ENCODE measurements at regions not wholly inside any gene's neighbourhood (a gene's known extent, or its start where the extent isn't known, plus 50 kb on each side); places are given as distances from the start of the nearest gene placed in this dataset.

DNA sequence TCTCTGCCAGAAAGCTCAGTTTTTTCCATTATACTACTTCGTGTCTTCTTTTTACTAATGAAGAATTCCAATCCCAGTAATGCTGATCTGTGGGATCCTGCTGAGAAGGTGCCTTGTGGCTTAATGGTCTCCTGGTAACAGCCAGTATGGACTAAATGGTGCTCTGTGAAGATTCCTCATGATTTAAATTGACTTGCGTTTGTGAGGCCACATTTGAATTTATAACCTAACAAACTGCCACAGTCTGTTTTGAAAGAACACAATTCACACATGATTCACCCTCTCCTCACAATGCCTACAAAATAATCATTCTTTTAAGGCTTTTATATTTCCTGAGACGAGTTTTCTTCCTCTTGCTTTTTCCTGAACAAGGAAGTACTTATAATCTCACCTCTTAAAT is 140.0 kb downstream of the MBL2 start:
- H3K4me3 ChIP-seq, result no peak overlapping the region
- no peak overlapping the region for H3K27ac ChIP-seq
- intact Hi-C loops (cut with DNase I), result no loop called here
- no peaks in the 10 kb centered on the region for H3K27me3 ChIP-seq
- TF ChIP-seq POLR2A (IDR thresholded peaks at IDR 0.05), result no peak
- no peak for TF ChIP-seq CTCF (IDR thresholded peaks at IDR 0.05)
- WGBS, 4 donors, result 49 to 55% (median 54%) methylated on average over 3 of the region's 3 CpGs
- DNase-seq, result no peak
- no peaks in the 10 kb centered on the region for H3K4me1 ChIP-seq
- H3K36me3 ChIP-seq, result no peaks in the 10 kb centered on the region
- peaks cover 0 to 6% (median 0%) of the 10 kb centered on the region in 12 donors for H3K9me3 ChIP-seq
- ATAC-seq, result no peak

- 79 to 88% (median 85%) methylated on average over 2 of the region's 2 CpGs for WGBS, 4 donors
These were observed 139.3 kb downstream of the MBL2 start for GRCh38 chr10:52633266-52633665.

GRCh38 chr10:52635651-52636050 is 136.9 kb downstream of the MBL2 start:
- WGBS, 4 donors, result 87 to 91% (median 88%) methylated on average over 1 of the region's 1 CpG
- Histone ChIP-seq H3K27me3 (no peaks in the 10 kb centered on the region), H3K4me1 (no peaks in the 10 kb centered on the region), H3K36me3 (no peaks in the 10 kb centered on the region), H3K27ac (no peak overlapping the region), H3K4me3 (no peak overlapping the region), H3K9me3 (peaks cover 0 to 6% (median 0%) of the 10 kb centered on the region in 12 donors)
- ATAC-seq, result no peak
- DNase-seq, result no peak
- intact Hi-C loops (cut with DNase I), result no loop called here
- no peak for TF ChIP-seq POLR2A (IDR thresholded peaks at IDR 0.05)
- no peak for TF ChIP-seq CTCF (IDR thresholded peaks at IDR 0.05)

More at GRCh38 chr10:52633266-52633665, 139.3 kb downstream of the MBL2 start:
- ATAC-seq, result no peak
- TF ChIP-seq CTCF (IDR thresholded peaks at IDR 0.05) (no peak), POLR2A (IDR thresholded peaks at IDR 0.05) (no peak)
- intact Hi-C loops (cut with DNase I), result no loop called here
- H3K36me3 ChIP-seq, result no peaks in the 10 kb centered on the region
- peaks cover 0 to 6% (median 0%) of the 10 kb centered on the region in 12 donors for H3K9me3 ChIP-seq
- no peak overlapping the region for H3K27ac ChIP-seq
- DNase-seq, result no peak
- no peaks in the 10 kb centered on the region for H3K27me3 ChIP-seq
- H3K4me3 ChIP-seq, result no peak overlapping the region
- no peaks in the 10 kb centered on the region for H3K4me1 ChIP-seq

DNA sequence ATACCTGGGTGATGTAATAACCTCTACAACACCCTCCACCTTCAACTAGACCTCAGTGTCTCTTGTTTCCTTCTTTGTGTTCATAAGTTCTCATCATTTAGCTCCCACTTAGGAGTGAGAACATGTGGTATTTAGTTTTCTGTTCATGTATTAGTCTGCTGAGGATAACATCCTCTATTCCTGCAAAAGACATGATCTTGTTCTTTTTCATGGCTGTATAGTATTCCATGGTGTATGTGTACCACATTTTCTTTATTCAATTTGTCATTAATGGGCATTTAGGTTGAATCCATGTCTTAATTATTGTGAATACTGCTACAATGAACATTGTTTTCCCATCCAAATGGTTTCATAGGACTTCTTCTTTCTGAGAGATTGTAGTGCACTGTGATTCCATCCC is 135.7 kb downstream of the MBL2 start:
- Histone ChIP-seq H3K36me3 (no peaks in the 10 kb centered on the region), H3K9me3 (peaks cover 0 to 6% (median 0%) of the 10 kb centered on the region in 12 donors), H3K4me3 (no peak overlapping the region), H3K4me1 (no peaks in the 10 kb centered on the region), H3K27ac (no peak overlapping the region), H3K27me3 (no peaks in the 10 kb centered on the region)
- DNase-seq (no peak), ATAC-seq (no peak)
- TF ChIP-seq CTCF (IDR thresholded peaks at IDR 0.05) (no peak), POLR2A (IDR thresholded peaks at IDR 0.05) (no peak)
- intact Hi-C loops (cut with DNase I), result no loop called here
